NCI-H187 (cell line): ENCODE measurements at regions not wholly inside any gene's neighbourhood (a gene's known extent, or its start where the extent isn't known, plus 50 kb on each side); places are given as distances from the start of the nearest gene placed in this dataset.

Experiments used
- DNase-seq, 2 experiments: peaks; one replicate each; lab custom pipeline; 2025; lab: John Stamatoyannopoulos, UW

GRCh38 chr5:160511280-160511929 lies 89.8 kb downstream of the PTTG1 start:
- no peak for DNase-seq
